Spleen (tissue), 11 donors: ENCODE measurements at regions not wholly inside any gene's neighbourhood (a gene's known extent, or its start where the extent isn't known, plus 50 kb on each side); places are given as distances from the start of the nearest gene placed in this dataset.
"Not testable (repeated sequence)": the region's sequence is repeated elsewhere in the genome, so short reads cannot be mapped to it uniquely, and the experiment has no call there.

ENCODE experiments used
- DNase-seq: peaks from one replicate; pipeline ENCODE4 v3.0.0-alpha.2; 2020
- H3K27ac ChIP-seq, 8 donors: fragments of 200-600 bp; sonication (generic) in 7 of 8; 1 replicate in 4 of 8; 2 replicates in 4 of 8; pipeline versions ENCODE4 v1.5.0 to v1.8.0; 2016 to 2021; ENCODE audit warnings: inconsistent platforms in 4 of 8, mild to moderate bottlenecking in 4 of 8, moderate library complexity in 1 of 8
- H3K27me3 ChIP-seq, 7 donors: fragments of 200-600 bp; sonication (generic) in 6 of 7; replicated peaks in 1 of 7; 1 replicate in 4 of 7; 2 replicates in 3 of 7; pipeline versions ENCODE4 v1.5.0 to v1.8.0; 2016 to 2021; ENCODE audit warnings: inconsistent platforms in 3 of 7, mild to moderate bottlenecking in 1 of 7
- H3K36me3 ChIP-seq, 6 donors: fragments of 200-600 bp; sonication (generic) in 5 of 6; 1 replicate in 4 of 6; 2 replicates in 2 of 6; pipeline versions ENCODE4 v1.5.0 to v1.8.0; 2016 to 2021; ENCODE audit warnings: inconsistent platforms in 2 of 6
- H3K4me1 ChIP-seq, 6 donors: fragments of 200-600 bp; sonication (generic) in 5 of 6; 1 replicate in 3 of 6; 2 replicates in 3 of 6; pipeline versions ENCODE4 v1.5.0 to v1.8.0; 2016 to 2021; ENCODE audit warnings: inconsistent platforms in 3 of 6
- H3K4me3 ChIP-seq, 8 donors: fragments of 200-600 bp; sonication (generic) in 7 of 8; 1 replicate in 4 of 8; 2 replicates in 4 of 8; pipeline versions ENCODE4 v1.5.0 to v1.8.0; 2016 to 2021; ENCODE audit warnings: inconsistent platforms in 4 of 8, mild to moderate bottlenecking in 4 of 8, moderate library complexity in 2 of 8
- H3K9me3 ChIP-seq, 8 donors: fragments of 200-600 bp; sonication (generic) in 7 of 8; 1 replicate in 4 of 8; 2 replicates in 4 of 8; pipeline versions ENCODE4 v1.5.0 to v1.8.0; 2016 to 2021; ENCODE audit warnings: inconsistent platforms in 4 of 8
- WGBS, 5 donors: extraction: QIAGEN DNeasy Blood & Tissue Kit in 3 of 5; methylation state at CpG; one replicate each; pipeline versions ENCODE4 v1.1.5 to v1.1.7; 2013 to 2018; 5-methylcytosine and 5-hydroxymethylcytosine counted together
- intact Hi-C: fragments of 100-400 bp; cut with DNase I; formaldehyde crosslinking; loops from one replicate; pipeline ENCODE4 v1.15.0; 2023; ENCODE audit warnings: low total_unique reads
- donor health status: healthy with polysubstance abuse.
- donor health status: DM: no; HTN: no; CAD: no; lungs with moderate emphysema.
- donor health status: DM: no; HTN: no; CAD: no.
- donor health status: Bipolar disorder and iron deficiency.
- donor health status: healthy.
- donor health status: DM: no; HTN: no; CAD: no.
- donor health status: DM: yes; HTN: yes; CAD: no.

DNA sequence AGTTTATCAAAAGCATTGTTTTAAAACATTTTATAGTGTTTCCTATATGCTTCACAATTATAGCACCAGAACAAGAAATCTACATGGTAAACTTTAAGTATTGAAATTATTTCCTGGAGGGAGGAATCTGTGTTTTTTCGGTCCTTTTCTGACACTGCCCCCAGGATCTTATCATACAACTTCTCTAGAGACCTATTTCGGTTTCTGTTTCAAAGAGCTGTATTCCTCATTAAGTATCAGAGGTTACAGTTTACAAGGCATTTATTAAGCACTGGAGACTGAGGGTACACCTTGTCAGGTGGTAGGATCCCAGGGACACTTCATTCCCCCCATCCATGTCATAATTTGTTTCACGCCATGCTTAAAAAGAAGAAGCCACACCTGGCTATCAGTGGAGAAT lies 146.4 kb downstream of the ATP6V0E2 start:
- H3K9me3 ChIP-seq, DNase-seq, H3K27me3 ChIP-seq, intact Hi-C loops, H3K27ac ChIP-seq, H3K36me3 ChIP-seq, H3K4me3 ChIP-seq, H3K4me1 ChIP-seq: not testable (repeated sequence)
- 84 to 90% (median 84%) methylated on average over 3 of the region's 3 CpGs for WGBS, 5 donors

DNA sequence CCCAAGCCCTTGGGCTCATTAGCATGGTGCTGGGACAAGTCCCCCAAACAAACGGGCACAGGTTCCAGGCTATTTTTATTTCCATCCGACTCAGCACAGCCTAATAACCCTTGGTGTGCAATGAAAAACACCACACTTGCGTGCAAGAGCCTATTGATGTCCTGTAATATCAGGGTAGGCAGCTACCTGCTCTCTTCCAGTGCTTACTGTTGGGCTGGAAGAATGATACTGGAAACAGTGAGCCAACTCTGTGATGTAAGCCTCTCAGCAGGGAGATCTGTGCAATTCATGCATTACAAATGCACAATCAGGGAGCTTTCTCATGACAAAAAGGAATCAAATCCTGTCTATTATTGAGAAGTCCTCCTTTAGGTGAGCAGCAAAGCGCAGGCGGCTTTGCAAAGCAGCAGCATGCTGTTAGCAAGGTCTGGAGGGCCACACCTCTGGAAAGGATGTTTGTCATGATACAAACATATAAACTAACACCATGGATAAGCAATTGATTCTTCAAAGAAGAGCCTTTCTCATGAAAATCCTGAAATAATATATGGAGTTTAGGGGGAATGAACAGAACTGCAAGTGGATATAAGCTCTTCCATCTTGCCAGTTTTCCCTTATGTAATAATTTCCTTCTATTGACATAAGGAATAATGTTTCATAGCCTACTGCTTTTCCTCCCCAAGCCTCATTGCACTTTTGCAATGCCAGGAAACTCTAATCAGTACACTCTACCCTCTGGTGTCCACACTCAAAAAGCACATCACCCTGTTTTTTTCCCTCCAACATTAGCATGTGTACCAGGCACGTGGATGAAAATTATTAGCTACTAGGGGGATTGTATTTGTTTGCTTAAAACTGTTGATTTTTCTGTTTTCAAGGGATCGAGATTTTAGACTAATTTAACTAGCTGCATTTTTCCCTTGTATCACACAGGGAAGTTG lies 151.1 kb downstream of the ATP6V0E2 start:
- H3K27ac ChIP-seq, H3K4me3 ChIP-seq, intact Hi-C loops, H3K9me3 ChIP-seq, H3K36me3 ChIP-seq, H3K4me1 ChIP-seq, DNase-seq, H3K27me3 ChIP-seq: not testable (repeated sequence)
- 71 to 89% (median 84%) methylated on average over 4 to 7 of the region's 7 CpGs for whole genome bisulfite sequencing, 5 donors

DNA sequence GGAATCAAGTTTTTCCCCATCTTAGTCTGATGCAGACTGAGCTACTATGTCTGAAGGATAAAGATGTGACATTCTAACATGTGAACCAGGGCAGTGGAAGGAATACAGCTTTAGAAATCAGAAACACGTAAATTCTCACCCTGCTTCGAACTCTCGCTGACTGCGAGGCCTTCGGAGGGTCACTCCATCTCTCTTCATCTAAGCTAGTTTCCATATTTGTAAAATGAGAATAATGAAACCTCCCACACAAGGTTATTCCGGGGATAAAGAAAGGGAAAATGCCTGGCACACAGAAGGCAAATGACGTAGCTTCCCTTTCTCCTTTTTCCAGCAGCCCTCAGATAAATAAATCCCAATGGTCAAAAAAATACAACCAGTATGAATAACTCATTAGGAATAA lies 152.0 kb downstream of the ATP6V0E2 start:
- 67 to 82% (median 71%) methylated on average over 7 of the region's 7 CpGs for WGBS, 5 donors
- DNase-seq, H3K4me1 ChIP-seq, H3K36me3 ChIP-seq, H3K4me3 ChIP-seq, H3K27ac ChIP-seq, intact Hi-C loops, H3K27me3 ChIP-seq, H3K9me3 ChIP-seq: not testable (repeated sequence)

- WGBS, 5 donors, result 79 to 90% (median 87%) methylated on average over 9 to 12 of the region's 13 CpGs
- H3K27me3 ChIP-seq, H3K27ac ChIP-seq, H3K4me1 ChIP-seq, H3K36me3 ChIP-seq, intact Hi-C loops, DNase-seq, H3K4me3 ChIP-seq, H3K9me3 ChIP-seq: not testable (repeated sequence)
Measured at GRCh38 chr7:150028344-150029012, 154.7 kb downstream of the ATP6V0E2 start.

DNA sequence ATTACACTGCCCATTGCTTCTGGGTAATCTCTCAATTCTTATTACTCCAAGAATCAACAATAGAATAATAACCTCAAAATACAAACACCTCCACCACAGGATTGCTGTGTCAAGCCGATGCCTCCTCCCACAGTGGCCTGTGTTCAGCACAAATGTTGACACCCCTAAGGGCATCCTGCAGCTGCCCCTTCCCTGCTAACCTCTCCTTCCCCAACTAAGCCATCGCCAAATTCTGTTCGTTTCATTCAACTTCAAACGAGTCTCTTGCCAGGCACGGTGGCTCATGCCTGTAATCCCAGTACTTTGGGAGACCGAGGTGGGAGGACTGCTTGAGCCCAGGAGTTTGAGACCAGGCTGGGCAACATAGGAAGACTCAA lies 155.2 kb downstream of the ATP6V0E2 start:
- WGBS, 5 donors, result 87 to 94% (median 90%) methylated on average over 6 of the region's 6 CpGs
- H3K27ac ChIP-seq, H3K4me1 ChIP-seq, intact Hi-C loops, DNase-seq, H3K27me3 ChIP-seq, H3K9me3 ChIP-seq, H3K4me3 ChIP-seq, H3K36me3 ChIP-seq: not testable (repeated sequence)

DNA sequence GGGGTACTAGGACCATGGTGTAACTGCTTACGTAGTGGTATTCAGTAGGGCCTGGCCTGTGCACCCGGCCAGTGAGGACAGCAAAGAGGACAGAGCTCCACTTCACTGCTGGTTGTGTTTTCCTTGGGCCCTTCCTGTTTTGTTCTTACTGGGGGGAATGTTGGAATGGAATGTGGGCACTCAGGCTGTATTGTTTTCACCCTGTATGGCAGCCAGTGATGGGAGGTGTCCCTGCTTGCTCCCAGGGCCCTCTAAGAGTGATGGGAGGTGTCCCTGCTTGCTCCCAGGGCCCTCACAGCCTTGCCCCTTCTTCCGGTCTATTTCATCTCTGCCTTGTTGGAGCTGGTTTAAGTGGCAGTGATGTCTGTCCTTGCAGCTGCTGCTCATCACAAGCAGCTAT lies 158.0 kb downstream of the ATP6V0E2 start:
- intact Hi-C loops, DNase-seq, H3K36me3 ChIP-seq, H3K4me3 ChIP-seq, H3K4me1 ChIP-seq, H3K27me3 ChIP-seq, H3K9me3 ChIP-seq, H3K27ac ChIP-seq: not testable (repeated sequence)
- 84 to 94% (median 86%) methylated on average over 3 of the region's 3 CpGs for WGBS, 5 donors

DNA sequence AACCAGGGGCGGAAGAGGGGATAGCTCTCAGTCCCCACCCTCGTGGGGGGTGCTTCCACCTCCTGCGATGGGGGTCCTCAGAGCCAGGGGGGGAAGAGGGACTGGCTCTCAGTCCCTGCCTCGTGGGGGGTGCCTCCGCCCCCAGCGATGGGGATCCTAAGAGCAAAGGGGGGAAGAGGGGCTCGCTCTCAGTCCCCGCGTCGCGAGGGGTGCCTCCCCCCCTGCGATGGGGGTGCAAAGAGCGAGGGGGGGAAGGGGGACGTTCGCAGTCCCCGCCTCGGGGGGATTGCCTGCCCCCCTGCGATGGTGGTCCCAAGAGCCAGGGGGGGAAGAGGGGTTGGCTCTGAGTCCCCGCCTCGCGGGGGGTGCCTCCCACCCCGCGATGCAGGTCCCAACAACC lies 159.9 kb downstream of the ATP6V0E2 start:
- H3K27ac ChIP-seq, DNase-seq, H3K9me3 ChIP-seq, H3K36me3 ChIP-seq, H3K27me3 ChIP-seq, intact Hi-C loops, H3K4me1 ChIP-seq, H3K4me3 ChIP-seq: not testable (repeated sequence)
- WGBS, 5 donors, result 84 to 98% (median 92%) methylated on average over 11 to 23 of the region's 23 CpGs

DNA sequence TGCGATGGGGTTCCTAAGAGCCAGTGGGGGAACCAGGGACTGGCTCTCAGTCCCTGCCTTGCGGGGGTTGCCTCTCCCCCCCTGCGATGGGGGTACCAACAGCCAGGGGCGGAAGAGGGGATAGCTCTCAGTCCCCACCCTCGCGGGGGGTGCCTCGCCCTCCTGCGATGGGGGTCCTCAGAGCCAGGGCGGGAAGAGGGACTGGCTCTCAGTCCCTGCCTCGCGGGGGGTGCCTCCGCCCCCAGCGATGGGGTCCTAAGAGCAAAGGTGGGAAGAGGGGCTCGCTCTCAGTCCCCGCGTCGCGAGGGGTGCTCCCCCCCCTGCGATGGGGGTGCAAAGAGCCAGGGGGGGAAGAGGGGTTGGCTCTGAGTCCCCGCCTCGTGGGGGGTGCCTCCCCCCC lies 162.0 kb downstream of the ATP6V0E2 start:
- H3K9me3 ChIP-seq, DNase-seq, H3K36me3 ChIP-seq, H3K27ac ChIP-seq, H3K27me3 ChIP-seq, H3K4me1 ChIP-seq, intact Hi-C loops, H3K4me3 ChIP-seq: not testable (repeated sequence)
- 93 to 97% (median 95%) methylated on average over 8 to 21 of the region's 21 CpGs; no CpG with 5 or more reads in 1 of the 5 donors for WGBS, 5 donors

DNA sequence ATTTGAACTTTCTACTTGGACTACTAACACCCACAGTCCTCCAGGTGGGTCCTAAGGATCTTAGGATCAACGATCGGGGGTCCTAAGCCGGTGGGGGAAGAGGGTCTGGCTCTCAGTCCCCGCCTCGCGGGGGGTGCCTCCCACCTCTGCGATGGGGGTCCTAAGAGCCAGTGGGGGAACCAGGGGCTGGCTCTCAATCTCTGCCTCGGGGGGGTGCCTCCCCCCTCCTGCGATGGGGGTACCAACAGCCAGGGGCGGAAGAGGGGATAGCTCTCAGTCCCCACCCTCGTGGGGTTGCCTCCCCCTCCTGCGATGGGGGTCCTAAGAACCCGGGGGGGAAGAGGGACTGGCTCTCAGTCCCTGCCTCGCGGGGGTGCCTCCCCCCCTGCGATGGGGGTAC lies 165.3 kb downstream of the ATP6V0E2 start:
- H3K4me3 ChIP-seq, H3K27me3 ChIP-seq, H3K27ac ChIP-seq, DNase-seq, intact Hi-C loops, H3K4me1 ChIP-seq, H3K36me3 ChIP-seq, H3K9me3 ChIP-seq: not testable (repeated sequence)
- WGBS, 5 donors, result 82 to 91% (median 86%) methylated on average over 10 to 16 of the region's 16 CpGs; no CpG with 5 or more reads in 1 of the 5 donors

DNA sequence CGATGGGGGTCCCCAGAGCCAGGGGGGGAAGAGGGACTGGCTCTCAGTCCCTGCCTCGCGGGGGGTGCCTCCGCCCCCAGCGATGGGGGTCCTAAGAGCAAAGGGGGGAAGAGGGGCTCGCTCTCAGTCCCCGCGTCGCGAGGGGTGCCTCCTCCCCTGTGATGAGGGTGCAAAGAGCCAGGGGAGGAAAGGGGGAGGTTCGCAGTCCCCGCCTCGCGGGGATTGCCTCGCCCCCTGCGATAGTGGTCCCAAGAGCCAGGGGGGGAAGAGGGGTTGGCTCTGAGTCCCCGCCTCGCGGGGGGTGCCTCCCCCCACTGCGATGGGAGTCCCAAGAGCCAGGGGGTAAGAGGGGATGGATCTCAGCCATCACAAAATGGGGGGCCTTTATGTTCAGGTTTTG lies 168.5 kb downstream of the ATP6V0E2 start:
- H3K27me3 ChIP-seq, result peaks cover 0 to 20% (median 0%) of the 10 kb centered on the region in 7 donors
- H3K36me3 ChIP-seq, H3K27ac ChIP-seq, DNase-seq, H3K4me3 ChIP-seq, H3K4me1 ChIP-seq, H3K9me3 ChIP-seq, intact Hi-C loops: not testable (repeated sequence)
- WGBS, 5 donors, result 63 to 90% (median 84%) methylated on average over 1 to 12 of the region's 20 CpGs; no CpG with 5 or more reads in 1 of the 5 donors

DNA sequence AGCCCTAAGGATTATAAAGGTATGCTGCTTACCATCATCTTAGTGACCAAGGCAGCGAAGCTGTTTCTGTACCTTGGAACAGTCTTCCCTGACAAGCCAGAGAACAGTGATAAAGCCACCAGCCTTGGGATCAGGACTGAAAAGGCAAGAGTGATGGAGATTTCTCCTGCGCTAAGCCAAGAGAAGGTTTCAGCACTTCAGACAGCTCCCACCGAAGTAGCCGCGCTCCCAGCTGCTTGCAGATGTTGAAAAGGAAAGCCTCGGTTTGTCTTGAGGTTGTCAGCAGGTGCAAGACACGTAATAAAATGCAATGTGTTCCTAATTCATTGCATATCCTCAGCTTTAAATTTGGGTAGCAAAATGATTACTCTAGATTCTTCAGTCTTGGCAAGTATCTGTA lies 171.0 kb downstream of the ATP6V0E2 start:
- intact Hi-C loops, H3K9me3 ChIP-seq, H3K4me3 ChIP-seq, DNase-seq, H3K36me3 ChIP-seq, H3K27ac ChIP-seq: not testable (repeated sequence)
- Histone ChIP-seq H3K27me3 (peaks cover 0 to 37% (median 18%) of the 10 kb centered on the region in 7 donors), H3K4me1 (peaks cover 0 to 21% (median 13%) of the 10 kb centered on the region in 6 donors)
- 8 to 19% (median 10%) methylated on average over 7 of the region's 7 CpGs for WGBS, 5 donors
